HCT116 (cell line): ENCODE measurements at regions not wholly inside any gene's neighbourhood (a gene's known extent, or its start where the extent isn't known, plus 50 kb on each side); places are given as distances from the start of the nearest gene placed in this dataset.

ENCODE experiments used
- ATAC-seq: fragments of 200-7000 bp; cut with Tn5 transposase; 2 replicates; pipeline ENCODE4 v1.9.1; 2020; ENCODE audit warnings: mild to moderate bottlenecking, moderate library complexity
- BruUV-seq: library from RNA; stranded (reverse); fragments of 400-500 nt; replicated peaks from 2 replicates; lab custom pipeline; 2021; lab: Mats Ljungman, UMichigan
- CTCF ChIA-PET: fragments of 300-600 bp; sonication (Branson Sonifier 250); formaldehyde crosslinking; loops from one replicate; lab custom pipeline; 2021; ENCODE audit warnings: antibody characterized with exemption; lab: Charles Lee
- POLR2A ChIA-PET: fragments of 300-600, 350-600 bp; sonication (Branson Sonifier 250); formaldehyde crosslinking; loops from one replicate; lab custom pipeline; 2021; ENCODE audit warnings: antibody characterized with exemption; lab: Charles Lee
- RAD21 ChIA-PET, 2 experiments: fragments of 300-600 bp; sonication (Branson Sonifier 250); formaldehyde crosslinking; loops; one replicate each; lab custom pipeline; 2023; ENCODE audit warnings: low total read pairs in 2 of 2; ENCODE audit not compliant: uncharacterized antibody in 2 of 2, unreplicated experiment in 2 of 2, low non-redundant PET in 1 of 2; lab: Charles Lee
- DNase-seq: peaks from one replicate; pipeline ENCODE4 v3.0.0-alpha.2; 2010; ENCODE audit warnings: low read depth, low spot score
- H2AFZ ChIP-seq: fragments of 200-600 bp; shearing (Covaris generic), sonication (generic); 2 replicates; pipeline ENCODE4 v1.6.1; 2017; ENCODE audit warnings: low read depth, mixed run types, mixed read lengths, antibody characterized with exemption, low read length; ENCODE audit not compliant: poor library complexity, severe bottlenecking
- H3K27ac ChIP-seq: 2 replicates; pipeline ENCODE4 v1.5.1; 2012; ENCODE audit warnings: low read depth, low read length
- H3K27me3 ChIP-seq: fragments of 200-600 bp; sonication (generic); 2 replicates; pipeline ENCODE4 v1.6.1; 2016; ENCODE audit warnings: mixed run types, low read length, mixed read lengths; ENCODE audit not compliant: insufficient read depth
- H3K36me3 ChIP-seq, 2 experiments: fragments of 200-500 bp in 1 of 2; fragments of 200-600 bp in 1 of 2; sonication (Bioruptor generic) in 1 of 2; sonication (generic) in 1 of 2; 2 replicates each; pipeline versions ENCODE4 v1.5.1 to v1.6.1; 2014 to 2016; ENCODE audit warnings: low read length in 2 of 2, inconsistent platforms in 1 of 2, mixed read lengths in 1 of 2, mixed run types in 1 of 2; ENCODE audit not compliant: insufficient read depth in 2 of 2, control insufficient read depth in 1 of 2
- H3K4me1 ChIP-seq, 2 experiments: fragments of 200-600 bp in 1 of 2; sonication (generic) in 1 of 2; 2 replicates each; pipeline versions ENCODE4 v1.5.1 to v1.6.1; 2012 to 2017; ENCODE audit warnings: low read length in 2 of 2, inconsistent platforms in 1 of 2, mild to moderate bottlenecking in 1 of 2, mixed read lengths in 1 of 2, mixed run types in 1 of 2, moderate library complexity in 1 of 2; ENCODE audit not compliant: insufficient read depth in 2 of 2, control insufficient read depth in 1 of 2
- H3K4me2 ChIP-seq: fragments of 200-600 bp; sonication (generic); 2 replicates; pipeline ENCODE4 v1.6.1; 2017; ENCODE audit warnings: mixed run types, low read length, mixed read lengths
- H3K4me3 ChIP-seq, 2 experiments: fragments of 200-600 bp in 1 of 2; sonication (generic) in 1 of 2; replicated peaks in 1 of 2; 2 replicates each; pipeline ENCODE4 v1.5.1; 2011 to 2016; ENCODE audit warnings: low read length in 2 of 2, control low read depth in 1 of 2, low read depth in 1 of 2, mild to moderate bottlenecking in 1 of 2, mixed read lengths in 1 of 2, mixed run types in 1 of 2
- H3K79me2 ChIP-seq: fragments of 200-600 bp; sonication (generic); 2 replicates; pipeline ENCODE4 v1.6.1; 2017; ENCODE audit warnings: mild to moderate bottlenecking, mixed run types, low read length, moderate library complexity, mixed read lengths; ENCODE audit not compliant: insufficient read depth
- H3K9ac ChIP-seq: fragments of 200-600 bp; sonication (generic); 2 replicates; pipeline ENCODE4 v1.6.1; 2016; ENCODE audit warnings: low read length, mixed read lengths
- H3K9me2 ChIP-seq: fragments of 200-600 bp; sonication (generic), shearing (Covaris generic); 2 replicates; pipeline ENCODE4 v1.6.1; 2017; ENCODE audit warnings: mixed run types, mild to moderate bottlenecking, moderate library complexity; ENCODE audit not compliant: insufficient read depth
- H3K9me3 ChIP-seq, 2 experiments: fragments of 200-500 bp in 1 of 2; fragments of 200-600 bp in 1 of 2; sonication (Bioruptor generic) in 1 of 2; sonication (generic) in 1 of 2; 2 replicates each; pipeline ENCODE4 v1.6.1; 2014 to 2017; ENCODE audit warnings: low read length in 2 of 2, mixed read lengths in 2 of 2, inconsistent platforms in 1 of 2, low read depth in 1 of 2, mild to moderate bottlenecking in 1 of 2, mixed run types in 1 of 2, moderate library complexity in 1 of 2; ENCODE audit not compliant: control insufficient read depth in 1 of 2, insufficient read depth in 1 of 2
- H4K20me1 ChIP-seq: fragments of 200-600 bp; sonication (generic), shearing (Covaris generic); 2 replicates; pipeline ENCODE4 v1.6.1; 2017; ENCODE audit warnings: mixed run types, mild to moderate bottlenecking, moderate library complexity; ENCODE audit not compliant: insufficient read depth
- CBX3 ChIP-seq: IDR thresholded peaks from 2 replicates; pipeline ENCODE4 v1.6.1; 2012; ENCODE audit warnings: low read depth
- EGR1 ChIP-seq: IDR thresholded peaks from 2 replicates; pipeline ENCODE4 v1.6.1; 2012; ENCODE audit warnings: low read depth
- ELF1 ChIP-seq: IDR thresholded peaks from 2 replicates; pipeline ENCODE4 v1.6.1; 2012; ENCODE audit warnings: low read depth, borderline replicate concordance
- EZH2 ChIP-seq: fragments of 200-600 bp; sonication (generic); IDR thresholded peaks from 2 replicates; pipeline ENCODE4 v1.6.1; 2017; ENCODE audit warnings: antibody characterized with exemption, mixed run types
- EZH2phosphoT487 ChIP-seq: fragments of 200-600 bp; IDR thresholded peaks from 2 replicates; pipeline ENCODE4 v1.6.1; 2018; ENCODE audit warnings: antibody characterized with exemption, borderline replicate concordance
- FOSL1 ChIP-seq: IDR thresholded peaks from 2 replicates; pipeline ENCODE4 v1.6.1; 2012; ENCODE audit warnings: low read depth
- JUND ChIP-seq: IDR thresholded peaks from 2 replicates; pipeline ENCODE4 v1.6.1; 2012
- POLR2AphosphoS5 ChIP-seq: IDR thresholded peaks from 2 replicates; pipeline ENCODE4 v1.6.1; 2011; ENCODE audit warnings: mild to moderate bottlenecking, low read depth, low read length, moderate library complexity
- RAD21 ChIP-seq: IDR thresholded peaks from 2 replicates; pipeline ENCODE4 v1.6.1; 2012; ENCODE audit warnings: low read depth, mild to moderate bottlenecking
- SP1 ChIP-seq: IDR thresholded peaks from 2 replicates; pipeline ENCODE4 v1.6.1; 2012; ENCODE audit warnings: low read depth
- YY1 ChIP-seq: IDR thresholded peaks from 2 replicates; pipeline ENCODE4 v1.6.1; 2011; ENCODE audit warnings: low read length, low read depth, moderate library complexity, mild to moderate bottlenecking; ENCODE audit not compliant: insufficient replicate concordance; ENCODE audit errors: extremely low read depth
- ZNF274 ChIP-seq: fragments of 200-500 bp; sonication (Bioruptor generic); IDR thresholded peaks from 2 replicates; pipeline ENCODE4 v1.6.1; 2014; ENCODE audit warnings: mild to moderate bottlenecking, low read depth, low read length, inconsistent platforms
- intact Hi-C: fragments of 100-400 bp; cut with micrococcal nuclease; formaldehyde crosslinking; loops from 2 replicates; pipeline ENCODE4 v1.10.0; 2022
- TF ChIP-seq, protein P1 (sequence below): IDR thresholded peaks from 2 replicates; pipeline ENCODE4 v1.6.1; 2012
- TF ChIP-seq, protein P2 (sequence below): IDR thresholded peaks from 2 replicates; pipeline ENCODE4 v1.6.1; 2012; ENCODE audit warnings: low read depth
- TF ChIP-seq, protein P3 (sequence below): IDR thresholded peaks from 2 replicates; pipeline ENCODE4 v1.6.1; 2011; ENCODE audit warnings: mild to moderate bottlenecking, low read length, moderate library complexity; ENCODE audit not compliant: insufficient replicate concordance; ENCODE audit errors: extremely low read depth

DNA sequence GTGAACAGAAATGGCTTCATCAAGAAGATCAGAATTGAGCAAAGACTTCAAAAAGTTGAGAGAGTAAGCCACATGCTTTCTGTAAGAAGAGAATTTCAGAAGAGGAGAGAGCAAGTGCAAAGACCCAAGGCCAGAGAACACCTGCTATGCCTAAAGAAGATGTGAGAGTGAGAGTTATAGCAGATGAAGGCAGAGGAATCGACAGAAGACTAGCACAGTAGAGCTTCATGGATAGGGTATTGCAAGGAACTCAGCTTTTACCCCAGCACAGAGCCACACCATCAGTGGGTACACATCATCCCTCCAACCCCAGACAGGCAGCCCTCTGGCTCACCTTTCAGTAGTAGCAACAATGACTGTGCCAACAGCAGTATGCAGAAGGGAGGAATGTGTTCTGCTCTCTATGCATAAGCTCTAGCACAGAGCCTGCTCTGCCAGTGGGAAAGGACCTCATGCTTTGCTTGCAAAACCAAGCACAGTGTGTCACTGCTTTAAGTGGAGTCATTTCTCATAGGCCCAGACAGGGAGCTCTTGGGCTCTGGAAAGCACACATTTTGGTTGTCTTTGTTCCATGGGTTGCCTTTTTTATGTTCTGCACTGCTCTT lies 318.6 kb downstream of the NAF1 start:
- CTCF ChIA-PET: no interaction called here
- Histone ChIP-seq H3K4me1 (no peaks in the 10 kb centered on the region), H4K20me1 (no peaks in the 10 kb centered on the region), H3K9ac (no peak overlapping the region), H3K4me2 (no peak overlapping the region), H3K27ac (no peak overlapping the region), H2AFZ (no peak overlapping the region), H3K9me2 (no peaks in the 10 kb centered on the region), H3K36me3 (no peaks in the 10 kb centered on the region), H3K79me2 (no peaks in the 10 kb centered on the region), H3K4me3 (no peak overlapping the region), H3K27me3 (no peaks in the 10 kb centered on the region), H3K9me3 (no peaks in the 10 kb centered on the region)
- RAD21 ChIA-PET: no interaction called here
- BruUV-seq: no TSS peak
- intact Hi-C loops: no loop called here
- POLR2A ChIA-PET: no interaction called here
- ATAC-seq (no peak), DNase-seq (no peak)
- TF ChIP-seq, protein P1, sequence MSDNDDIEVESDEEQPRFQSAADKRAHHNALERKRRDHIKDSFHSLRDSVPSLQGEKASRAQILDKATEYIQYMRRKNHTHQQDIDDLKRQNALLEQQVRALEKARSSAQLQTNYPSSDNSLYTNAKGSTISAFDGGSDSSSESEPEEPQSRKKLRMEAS: no peak
- TF ChIP-seq RAD21: no peak
- no peak for TF ChIP-seq SP1
- no peak for TF ChIP-seq YY1
- no peak for TF ChIP-seq EGR1
- TF ChIP-seq EZH2: no peak
- no peak for TF ChIP-seq EZH2phosphoT487
- no peak for TF ChIP-seq FOSL1
- no peak for TF ChIP-seq ZNF274
- TF ChIP-seq ELF1: no peak
- no peak for TF ChIP-seq CBX3

DNA sequence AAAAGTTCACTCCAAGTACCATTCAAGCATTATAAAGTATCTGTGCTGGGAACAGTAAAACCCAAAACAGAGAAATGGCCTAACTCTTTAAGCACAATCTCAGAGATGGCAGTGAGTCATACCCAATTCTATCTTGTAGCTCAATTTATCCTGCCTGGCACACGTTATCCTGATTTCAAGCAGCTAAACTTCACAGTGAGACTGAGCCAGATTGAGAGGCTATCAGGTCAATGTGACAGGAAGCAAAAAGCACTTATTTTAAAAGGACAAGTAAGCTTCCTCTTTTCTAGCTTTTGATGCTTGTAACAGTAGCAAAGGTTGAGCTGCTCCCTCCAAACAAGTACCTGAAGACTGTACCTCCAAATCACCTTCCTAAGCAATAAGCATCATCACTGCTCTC lies 324.9 kb downstream of the NAF1 start:
- Histone ChIP-seq H3K4me3 (no peak overlapping the region), H3K4me1 (no peaks in the 10 kb centered on the region), H3K9me2 (no peaks in the 10 kb centered on the region), H3K27me3 (no peaks in the 10 kb centered on the region), H3K9me3 (no peaks in the 10 kb centered on the region), H2AFZ (no peak overlapping the region), H3K9ac (no peak overlapping the region), H3K4me2 (no peak overlapping the region), H3K79me2 (no peaks in the 10 kb centered on the region), H3K27ac (no peak overlapping the region), H3K36me3 (no peaks in the 10 kb centered on the region), H4K20me1 (no peaks in the 10 kb centered on the region)
- DNase-seq (no peak), ATAC-seq (no peak)
- CTCF ChIA-PET: no interaction called here
- intact Hi-C loops: loop anchor here (1.0 kb wide), 1 partner anchor 40 kb away; no protein-coding TSS in a partner anchor
- no TSS peak for BruUV-seq
- RAD21 ChIA-PET: no interaction called here
- POLR2A ChIA-PET: no interaction called here
- TF ChIP-seq ELF1 (no peak), POLR2AphosphoS5 (no peak), RAD21 (no peak), EZH2phosphoT487 (no peak), ZNF274 (no peak), JUND (no peak), EZH2 (no peak), CBX3 (no peak), YY1 (no peak), FOSL1 (no peak)
- TF ChIP-seq, protein P2, sequence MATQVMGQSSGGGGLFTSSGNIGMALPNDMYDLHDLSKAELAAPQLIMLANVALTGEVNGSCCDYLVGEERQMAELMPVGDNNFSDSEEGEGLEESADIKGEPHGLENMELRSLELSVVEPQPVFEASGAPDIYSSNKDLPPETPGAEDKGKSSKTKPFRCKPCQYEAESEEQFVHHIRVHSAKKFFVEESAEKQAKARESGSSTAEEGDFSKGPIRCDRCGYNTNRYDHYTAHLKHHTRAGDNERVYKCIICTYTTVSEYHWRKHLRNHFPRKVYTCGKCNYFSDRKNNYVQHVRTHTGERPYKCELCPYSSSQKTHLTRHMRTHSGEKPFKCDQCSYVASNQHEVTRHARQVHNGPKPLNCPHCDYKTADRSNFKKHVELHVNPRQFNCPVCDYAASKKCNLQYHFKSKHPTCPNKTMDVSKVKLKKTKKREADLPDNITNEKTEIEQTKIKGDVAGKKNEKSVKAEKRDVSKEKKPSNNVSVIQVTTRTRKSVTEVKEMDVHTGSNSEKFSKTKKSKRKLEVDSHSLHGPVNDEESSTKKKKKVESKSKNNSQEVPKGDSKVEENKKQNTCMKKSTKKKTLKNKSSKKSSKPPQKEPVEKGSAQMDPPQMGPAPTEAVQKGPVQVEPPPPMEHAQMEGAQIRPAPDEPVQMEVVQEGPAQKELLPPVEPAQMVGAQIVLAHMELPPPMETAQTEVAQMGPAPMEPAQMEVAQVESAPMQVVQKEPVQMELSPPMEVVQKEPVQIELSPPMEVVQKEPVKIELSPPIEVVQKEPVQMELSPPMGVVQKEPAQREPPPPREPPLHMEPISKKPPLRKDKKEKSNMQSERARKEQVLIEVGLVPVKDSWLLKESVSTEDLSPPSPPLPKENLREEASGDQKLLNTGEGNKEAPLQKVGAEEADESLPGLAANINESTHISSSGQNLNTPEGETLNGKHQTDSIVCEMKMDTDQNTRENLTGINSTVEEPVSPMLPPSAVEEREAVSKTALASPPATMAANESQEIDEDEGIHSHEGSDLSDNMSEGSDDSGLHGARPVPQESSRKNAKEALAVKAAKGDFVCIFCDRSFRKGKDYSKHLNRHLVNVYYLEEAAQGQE: no peak
- TF ChIP-seq, protein P3, sequence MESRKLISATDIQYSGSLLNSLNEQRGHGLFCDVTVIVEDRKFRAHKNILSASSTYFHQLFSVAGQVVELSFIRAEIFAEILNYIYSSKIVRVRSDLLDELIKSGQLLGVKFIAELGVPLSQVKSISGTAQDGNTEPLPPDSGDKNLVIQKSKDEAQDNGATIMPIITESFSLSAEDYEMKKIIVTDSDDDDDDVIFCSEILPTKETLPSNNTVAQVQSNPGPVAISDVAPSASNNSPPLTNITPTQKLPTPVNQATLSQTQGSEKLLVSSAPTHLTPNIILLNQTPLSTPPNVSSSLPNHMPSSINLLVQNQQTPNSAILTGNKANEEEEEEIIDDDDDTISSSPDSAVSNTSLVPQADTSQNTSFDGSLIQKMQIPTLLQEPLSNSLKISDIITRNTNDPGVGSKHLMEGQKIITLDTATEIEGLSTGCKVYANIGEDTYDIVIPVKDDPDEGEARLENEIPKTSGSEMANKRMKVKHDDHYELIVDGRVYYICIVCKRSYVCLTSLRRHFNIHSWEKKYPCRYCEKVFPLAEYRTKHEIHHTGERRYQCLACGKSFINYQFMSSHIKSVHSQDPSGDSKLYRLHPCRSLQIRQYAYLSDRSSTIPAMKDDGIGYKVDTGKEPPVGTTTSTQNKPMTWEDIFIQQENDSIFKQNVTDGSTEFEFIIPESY: no peak
